IMR-90 (cell line): ENCODE measurements at regions not wholly inside any gene's neighbourhood (a gene's known extent, or its start where the extent isn't known, plus 50 kb on each side); places are given as distances from the start of the nearest gene placed in this dataset.

Source experiments
- ATAC-seq: fragments of 200-7000 bp; cut with Tn5 transposase; 2 replicates; pipeline ENCODE4 v1.9.1; 2020; ENCODE audit warnings: low read depth, mild to moderate bottlenecking, moderate library complexity
- BruUV-seq: library from RNA; stranded (reverse); fragments of 400-500 nt; replicated peaks from 2 replicates; lab custom pipeline; 2021; lab: Mats Ljungman, UMichigan
- CTCF ChIA-PET: fragments of 300-600 bp; formaldehyde crosslinking; extraction: SDS; loops from one replicate; lab custom pipeline; 2021; ENCODE audit warnings: antibody characterized with exemption; lab: Yijun Ruan, JAX
- POLR2A ChIA-PET: fragments of 300-600 bp; sonication (Branson Sonifier 250); formaldehyde crosslinking; loops from one replicate; lab custom pipeline; 2022; ENCODE audit warnings: antibody characterized with exemption; ENCODE audit not compliant: unreplicated experiment; lab: Charles Lee
- DNase-seq: peaks from one replicate; pipeline ENCODE4 v3.0.0; 2013
- H2AFZ ChIP-seq: replicated peaks from 2 replicates; pipeline ENCODE3; 2013; ENCODE audit warnings: low read length, mild to moderate bottlenecking; ENCODE audit not compliant: poor library complexity
- H2AK5ac ChIP-seq: 2 replicates; pipeline ENCODE4 v1.6.1; 2013; ENCODE audit warnings: low read depth, low read length, inconsistent platforms
- H2AK9ac ChIP-seq: replicated peaks from 2 replicates; pipeline ENCODE3; 2013; ENCODE audit warnings: mild to moderate bottlenecking, low read depth, low read length, moderate library complexity; ENCODE audit not compliant: poor library complexity
- H2BK120ac ChIP-seq: 2 replicates; pipeline ENCODE4 v1.6.1; 2013; ENCODE audit warnings: low read depth, low read length, inconsistent platforms
- H2BK15ac ChIP-seq: 3 replicates; pipeline ENCODE4 v1.6.1; 2013; ENCODE audit warnings: low read depth, low read length, inconsistent platforms
- H2BK20ac ChIP-seq: 2 replicates; pipeline ENCODE4 v1.6.1; 2013; ENCODE audit warnings: low read depth, mild to moderate bottlenecking, inconsistent platforms, low read length, moderate library complexity
- H2BK5ac ChIP-seq: 2 replicates; pipeline ENCODE4 v1.6.1; 2013; ENCODE audit warnings: mild to moderate bottlenecking, low read depth, low read length, inconsistent platforms; ENCODE audit not compliant: poor library complexity, severe bottlenecking
- H3K14ac ChIP-seq: replicated peaks from 2 replicates; pipeline ENCODE4 v1.6.1; 2013; ENCODE audit warnings: low read depth, low read length, inconsistent platforms
- H3K18ac ChIP-seq: 2 replicates; pipeline ENCODE4 v1.6.1; 2013; ENCODE audit warnings: low read depth, low read length, control low read depth
- H3K23ac ChIP-seq: 2 replicates; pipeline ENCODE4 v1.6.1; 2013; ENCODE audit warnings: low read depth, low read length, inconsistent platforms
- H3K27ac ChIP-seq: 2 replicates; pipeline ENCODE4 v1.5.1; 2013; ENCODE audit warnings: mild to moderate bottlenecking, control low read depth, low read length; ENCODE audit not compliant: insufficient read depth
- H3K27me3 ChIP-seq: 2 replicates; pipeline ENCODE4 v1.6.1; 2013; ENCODE audit warnings: low read length; ENCODE audit not compliant: control insufficient read depth, insufficient read depth
- H3K36me3 ChIP-seq: 2 replicates; pipeline ENCODE4 v1.6.1; 2013; ENCODE audit warnings: low read length, mixed read lengths; ENCODE audit not compliant: control insufficient read depth, insufficient read depth
- H3K4ac ChIP-seq: 2 replicates; pipeline ENCODE4 v1.6.1; 2013; ENCODE audit warnings: low read depth, low read length, inconsistent platforms
- H3K4me1 ChIP-seq: 2 replicates; pipeline ENCODE4 v1.6.1; 2013; ENCODE audit warnings: low read length, mixed read lengths; ENCODE audit not compliant: control insufficient read depth, insufficient read depth
- H3K4me2 ChIP-seq: 2 replicates; pipeline ENCODE4 v1.6.1; 2013; ENCODE audit warnings: low read depth, mild to moderate bottlenecking, control low read depth, low read length, moderate library complexity
- H3K4me3 ChIP-seq: 2 replicates; pipeline ENCODE4 v1.5.1; 2013; ENCODE audit warnings: low read depth, mild to moderate bottlenecking, control low read depth, low read length, moderate library complexity; ENCODE audit not compliant: insufficient read depth
- H3K56ac ChIP-seq: 2 replicates; pipeline ENCODE4 v1.6.1; 2013; ENCODE audit warnings: low read length, inconsistent platforms; ENCODE audit not compliant: insufficient read depth; ENCODE audit errors: extremely low read depth
- H3K79me1 ChIP-seq, 2 experiments: 2 replicates each; pipeline ENCODE4 v1.6.1; 2013; ENCODE audit warnings: low read length in 2 of 2, inconsistent platforms in 1 of 2, low read depth in 1 of 2
- H3K9ac ChIP-seq: 2 replicates; pipeline ENCODE4 v1.6.1; 2013; ENCODE audit warnings: low read depth, low read length, control low read depth
- H3K9me1 ChIP-seq: 2 replicates; pipeline ENCODE4 v1.6.1; 2013; ENCODE audit warnings: low read length, inconsistent platforms; ENCODE audit not compliant: insufficient read depth
- H3K9me3 ChIP-seq: 2 replicates; pipeline ENCODE4 v1.6.1; 2013; ENCODE audit warnings: low read length; ENCODE audit not compliant: control insufficient read depth, insufficient read depth
- H4K20me1 ChIP-seq: 2 replicates; pipeline ENCODE4 v1.6.1; 2013; ENCODE audit warnings: low read length, inconsistent platforms; ENCODE audit not compliant: insufficient read depth
- H4K5ac ChIP-seq: 2 replicates; pipeline ENCODE4 v1.6.1; 2013; ENCODE audit warnings: mild to moderate bottlenecking, low read depth, low read length, control low read depth
- H4K8ac ChIP-seq, 2 experiments: 2 replicates each; pipeline ENCODE4 v1.6.1; 2013; ENCODE audit warnings: low read depth in 2 of 2, low read length in 2 of 2, control low read depth in 1 of 2, inconsistent platforms in 1 of 2
- H4K91ac ChIP-seq: 2 replicates; pipeline ENCODE4 v1.6.1; 2013; ENCODE audit warnings: low read depth, low read length, inconsistent platforms; ENCODE audit not compliant: insufficient read depth
- FOS ChIP-seq: fragments of 150-350 bp; IDR thresholded peaks from 2 replicates; pipeline ENCODE4 v1.6.1; 2016; ENCODE audit warnings: low read depth, low read length
- MAZ ChIP-seq: IDR thresholded peaks from 2 replicates; pipeline ENCODE4 v1.6.1; 2012; ENCODE audit warnings: low read depth, mild to moderate bottlenecking, low read length, improper control_type of control experiment, moderate library complexity, borderline replicate concordance
- NFE2L2 ChIP-seq: fragments of 150-350 bp; IDR thresholded peaks from 2 replicates; pipeline ENCODE4 v1.6.1; 2016; ENCODE audit warnings: low read depth, mild to moderate bottlenecking, low read length
- POLR2A ChIP-seq: IDR thresholded peaks from 2 replicates; pipeline ENCODE4 v1.6.1; 2012; ENCODE audit warnings: mild to moderate bottlenecking, low read depth, low read length
- WGBS, 2 experiments: methylation state at CpG; one replicate each; pipeline versions ENCODE4 v1.1.5 to v1.1.7; 2013; ENCODE audit warnings: missing lambda C conversion rate in 2 of 2; ENCODE audit not compliant: insufficient read length in 1 of 2; ENCODE audit errors: extremely low coverage in 2 of 2; 5-methylcytosine and 5-hydroxymethylcytosine counted together
- dilution Hi-C: fragments of 300-500 bp; cut with HindIII; formaldehyde crosslinking; loops from one replicate; pipeline ENCODE4 v1.14.3; 2018; ENCODE audit warnings: low sequenced_read_pairs; ENCODE audit not compliant: unreplicated experiment
- in situ Hi-C: fragments of 300-500 bp; cut with MboI; formaldehyde crosslinking; loops from 3 replicates; pipeline ENCODE4 v1.14.3; 2019; ENCODE audit warnings: low sequenced_read_pairs, inconsistent platforms, mixed read lengths
- intact Hi-C: fragments of 100-400 bp; cut with micrococcal nuclease; formaldehyde crosslinking; loops from 2 replicates; pipeline ENCODE4 v1.10.0; 2022

GRCh38 chr4:176616151-176616550, 176.6 kb downstream of the VEGFC start:
- no peak overlapping the region for H2AK5ac ChIP-seq
- no peak overlapping the region for H4K91ac ChIP-seq
- CTCF ChIA-PET = interaction anchor here (1.4 kb wide), 1 partner anchor 8 kb away, joined by 3 read pairs; no protein-coding TSS in a partner anchor
- intact Hi-C loops = no loop called here
- H2AK9ac ChIP-seq = no peak overlapping the region
- no peak overlapping the region for H3K4me2 ChIP-seq
- H3K18ac ChIP-seq = no peak overlapping the region
- in situ Hi-C loops = no loop called here
- no peak overlapping the region for H2BK20ac ChIP-seq
- no peaks in the 10 kb centered on the region for H3K9me1 ChIP-seq
- POLR2A ChIA-PET = no interaction called here
- H4K20me1 ChIP-seq = no peaks in the 10 kb centered on the region
- no peak overlapping the region for H2BK120ac ChIP-seq
- H3K9me3 ChIP-seq = no peaks in the 10 kb centered on the region
- no peak for DNase-seq
- no peak overlapping the region for H3K14ac ChIP-seq
- H4K5ac ChIP-seq = no peak overlapping the region
- no peaks in the 10 kb centered on the region for H3K4me1 ChIP-seq
- H3K36me3 ChIP-seq = no peaks in the 10 kb centered on the region
- H4K8ac ChIP-seq = no peak overlapping the region
- no peaks in the 10 kb centered on the region for H3K79me1 ChIP-seq
- H2BK15ac ChIP-seq = no peak overlapping the region
- TF ChIP-seq POLR2A (no peak), NFE2L2 (no peak), FOS (no peak), MAZ (no peak)
- H3K4ac ChIP-seq = no peak overlapping the region
- H3K4me3 ChIP-seq = no peak overlapping the region
- ATAC-seq = no peak
- no peak overlapping the region for H3K56ac ChIP-seq
- H2AFZ ChIP-seq = no peak overlapping the region
- dilution Hi-C loops = no loop called here
- no peak overlapping the region for H3K27ac ChIP-seq
- BruUV-seq = no TSS peak
- no peak overlapping the region for H2BK5ac ChIP-seq
- no CpG with 5 or more reads among the region's 2 CpGs for WGBS, 2 experiments
- no peaks in the 10 kb centered on the region; the same call in 1 of the 2 replicates for H3K27me3 ChIP-seq
- H3K23ac ChIP-seq = no peak overlapping the region
- no peak overlapping the region for H3K9ac ChIP-seq
